B cell (primary cell): ENCODE measurements at regions not wholly inside any gene's neighbourhood (a gene's known extent, or its start where the extent isn't known, plus 50 kb on each side); places are given as distances from the start of the nearest gene placed in this dataset.

Experiments
- CTCF ChIP-seq: fragments of 200-600 bp; IDR thresholded peaks from one replicate; pipeline ENCODE4 v1.8.0; 2022; ENCODE audit warnings: antibody characterized with exemption, mild to moderate bottlenecking
- EZH2 ChIP-seq: IDR thresholded peaks from 2 replicates; pipeline ENCODE4 v1.6.1; 2012; ENCODE audit warnings: borderline replicate concordance, low read depth, mild to moderate bottlenecking, moderate library complexity, low read length; ENCODE audit not compliant: insufficient read depth, poor library complexity, severe bottlenecking

- TF ChIP-seq CTCF (no peak), EZH2 (no peak)
Measured at GRCh38 chr2:21289989-21290388, 166.2 kb downstream of the TDRD15 start.
